BJ (cell line): ENCODE measurements at regions not wholly inside any gene's neighbourhood (a gene's known extent, or its start where the extent isn't known, plus 50 kb on each side); places are given as distances from the start of the nearest gene placed in this dataset.
"Not testable (repeated sequence)": the region's sequence is repeated elsewhere in the genome, so short reads cannot be mapped to it uniquely, and the experiment has no call there.

ENCODE experiments used
- CTCF ChIA-PET: fragments of 350-600 bp; formaldehyde crosslinking; extraction: SDS; loops from one replicate; lab custom pipeline; 2021; ENCODE audit warnings: antibody characterized with exemption, inconsistent platforms; lab: Yijun Ruan, JAX
- POLR2A ChIA-PET: fragments of 300-600 bp; sonication (Branson Sonifier 250); formaldehyde crosslinking; extraction: SDS; loops from one replicate; lab custom pipeline; 2021; ENCODE audit warnings: antibody characterized with exemption; lab: Charles Lee
- DNase-seq: peaks from one replicate; pipeline ENCODE4 v3.0.0-alpha.2; 2011; ENCODE audit warnings: low read depth
- H3K27me3 ChIP-seq: 2 replicates; pipeline ENCODE4 v1.6.0; 2011; ENCODE audit warnings: low read length; ENCODE audit not compliant: control insufficient read depth, insufficient read depth
- H3K36me3 ChIP-seq: 2 replicates; pipeline ENCODE4 v1.5.1; 2011; ENCODE audit warnings: low read length; ENCODE audit not compliant: control insufficient read depth, insufficient read depth
- H3K4me3 ChIP-seq: 2 replicates; pipeline ENCODE4 v1.5.1; 2011; ENCODE audit warnings: low read depth, mild to moderate bottlenecking, control low read depth, low read length
- CTCF ChIP-seq: IDR thresholded peaks from 2 replicates; pipeline ENCODE4 v1.5.1; 2011; ENCODE audit warnings: low read depth, mild to moderate bottlenecking, control low read depth, inconsistent platforms, low read length, moderate library complexity; ENCODE audit not compliant: insufficient read depth

- Histone ChIP-seq H3K4me3 (no peak overlapping the region), H3K27me3 (no peaks in the 10 kb centered on the region; the same call in 1 of the 2 replicates), H3K36me3 (no peaks in the 10 kb centered on the region)
- no peak for TF ChIP-seq CTCF
- DNase-seq: no peak
- POLR2A ChIA-PET: no interaction called here
- CTCF ChIA-PET: no interaction called here
Measured at GRCh38 chr5:173682313-173682712, 65.9 kb upstream of the BOD1 start.

- POLR2A ChIA-PET, H3K27me3 ChIP-seq, H3K4me3 ChIP-seq, DNase-seq, H3K36me3 ChIP-seq, CTCF ChIA-PET: not testable (repeated sequence)
Measured at GRCh38 chr5:173684535-173684934, 68.1 kb upstream of the BOD1 start.

GRCh38 chr5:173686950-173687349 lies 70.5 kb upstream of the BOD1 start:
- no peak overlapping the region for H3K4me3 ChIP-seq
- ChIA-PET POLR2A (no interaction called here), CTCF (interaction anchor here (0.9 kb wide), 1 partner anchor 8 kb away, joined by 3 read pairs; no protein-coding TSS in a partner anchor)
- TF ChIP-seq CTCF: no peak
- H3K36me3 ChIP-seq: no peaks in the 10 kb centered on the region
- DNase-seq: no peak
- H3K27me3 ChIP-seq: no peaks in the 10 kb centered on the region; the same call in 1 of the 2 replicates

GRCh38 chr5:173688703-173689102 lies 72.3 kb upstream of the BOD1 start:
- H3K36me3 ChIP-seq: no peaks in the 10 kb centered on the region
- no peak overlapping the region for H3K4me3 ChIP-seq
- ChIA-PET POLR2A (no interaction called here), CTCF (interaction anchor here (1.4 kb wide), 1 partner anchor 19 kb away, joined by 3 read pairs; no protein-coding TSS in a partner anchor)
- no peak for TF ChIP-seq CTCF
- H3K27me3 ChIP-seq: no peaks in the 10 kb centered on the region; the same call in 1 of the 2 replicates
- DNase-seq: no peak

GRCh38 chr5:173689171-173689736 lies 72.8 kb upstream of the BOD1 start:
- POLR2A ChIA-PET: no interaction called here
- Histone ChIP-seq H3K4me3 (no peak overlapping the region), H3K36me3 (no peaks in the 10 kb centered on the region), H3K27me3 (no peaks in the 10 kb centered on the region; the same call in 1 of the 2 replicates)
- DNase-seq: no peak
- CTCF ChIA-PET: interaction anchor here (1.4 kb wide), 1 partner anchor 20 kb away, joined by 3 read pairs; no protein-coding TSS in a partner anchor
- TF ChIP-seq CTCF: no peak
